ENCODE measurements at regions not wholly inside any gene's neighbourhood (a gene's known extent, or its start where the extent isn't known, plus 50 kb on each side); places are given as distances from the start of the nearest gene placed in this dataset.

DNA sequence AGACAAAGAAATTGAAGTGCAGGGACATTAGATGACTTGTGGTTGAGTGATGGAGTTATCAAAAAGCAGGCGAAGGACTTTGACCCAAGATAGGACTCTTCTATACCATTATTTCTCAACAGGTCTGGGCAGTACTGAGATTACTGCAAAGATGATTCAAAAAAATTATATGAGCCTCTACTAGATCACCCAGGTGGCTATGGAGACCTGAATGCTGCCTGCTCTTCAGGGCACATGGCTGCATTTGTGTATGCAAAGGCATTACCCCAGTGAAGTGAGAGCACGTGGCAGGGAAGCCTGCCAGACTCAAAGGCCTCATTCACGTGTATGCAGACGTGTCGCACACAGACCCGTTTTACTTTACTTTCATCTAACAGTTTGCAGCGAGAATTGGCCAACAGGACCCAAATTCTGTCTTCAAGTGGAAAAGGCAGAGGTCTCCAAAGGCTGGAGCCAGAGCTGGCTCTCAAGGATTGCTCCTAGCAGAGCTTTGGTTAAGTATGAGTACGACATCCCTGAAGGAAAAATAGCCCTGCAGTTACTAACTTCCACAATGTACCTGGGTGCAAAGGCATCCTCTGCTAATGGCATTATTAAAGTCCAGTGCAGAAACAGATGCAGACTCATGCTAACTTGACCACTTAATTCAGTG lies 113.8 kb upstream of the ARMC2 start:
- DNase-seq = no peak

DNA sequence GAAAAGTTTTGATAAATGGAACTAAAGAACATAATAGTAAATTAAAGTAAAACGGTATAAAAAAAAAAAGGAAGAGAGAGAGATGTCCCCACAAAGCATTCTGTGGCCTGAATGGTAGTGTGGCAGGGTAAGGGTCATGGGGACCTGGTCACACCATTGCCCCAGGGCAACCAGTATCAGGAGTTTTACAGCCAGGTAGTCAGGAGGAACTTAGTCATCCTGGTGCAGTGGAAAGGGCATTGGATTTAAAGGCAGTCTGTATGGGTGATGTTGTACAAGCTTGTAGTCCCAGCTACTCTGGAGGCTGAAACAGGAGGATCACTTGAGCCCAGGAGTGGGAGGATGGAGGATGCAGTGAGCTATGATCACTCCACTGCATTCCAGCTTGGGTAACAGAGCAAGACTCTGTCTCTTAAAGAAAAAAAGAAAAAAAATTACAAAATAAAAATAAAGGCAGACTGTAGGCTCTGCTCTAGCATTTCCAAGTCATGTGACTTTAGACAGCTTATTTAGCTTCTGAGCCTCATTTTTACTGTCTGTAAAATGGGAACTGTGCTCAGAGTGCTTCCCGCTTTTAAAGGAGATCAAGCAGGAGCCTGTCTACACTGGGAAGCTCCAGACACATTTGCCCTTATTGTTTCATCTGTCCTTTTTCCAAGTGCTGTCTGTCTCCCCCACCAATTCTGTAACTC lies 112.8 kb upstream of the ARMC2 start:
- DNase-seq = no peak

DNA sequence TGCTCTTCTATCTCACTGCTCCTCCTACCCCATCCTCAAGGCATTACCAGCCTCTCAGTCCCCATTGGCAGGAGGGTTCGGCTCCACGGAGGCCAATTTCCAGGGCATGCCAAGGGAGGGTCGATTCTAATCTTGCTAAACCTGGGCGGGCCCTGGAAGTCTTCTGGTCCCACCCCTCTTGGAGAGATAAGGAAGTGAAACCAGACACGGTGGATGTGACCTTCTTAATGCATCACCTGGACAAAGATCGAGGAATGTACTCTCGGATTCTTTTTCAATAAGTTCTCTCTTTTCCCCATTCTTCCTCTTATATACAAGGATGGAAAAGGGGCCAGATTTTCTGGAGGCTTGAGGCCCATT lies 112.2 kb upstream of the ARMC2 start:
- DNase-seq = no peak

DNA sequence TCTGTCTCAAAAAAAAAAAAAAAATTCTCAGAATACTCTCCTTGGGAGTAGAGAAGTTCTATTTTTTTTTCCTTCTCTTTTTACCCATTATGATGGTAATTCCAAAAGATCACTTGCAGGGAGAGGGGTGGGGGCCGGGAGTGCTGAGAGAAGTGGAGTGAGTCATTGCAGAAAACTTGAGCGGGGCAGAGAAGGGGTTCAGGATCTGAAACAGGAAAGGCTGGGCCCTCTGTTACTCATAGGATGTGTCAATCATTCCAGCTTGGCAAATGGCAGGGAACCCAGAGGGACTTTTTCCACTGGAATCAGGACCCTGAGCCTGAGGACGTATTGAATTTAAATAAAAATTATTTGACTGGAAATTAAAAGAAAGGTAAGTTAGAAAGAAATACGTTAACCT lies 111.4 kb upstream of the ARMC2 start:
- no peak for DNase-seq

DNA sequence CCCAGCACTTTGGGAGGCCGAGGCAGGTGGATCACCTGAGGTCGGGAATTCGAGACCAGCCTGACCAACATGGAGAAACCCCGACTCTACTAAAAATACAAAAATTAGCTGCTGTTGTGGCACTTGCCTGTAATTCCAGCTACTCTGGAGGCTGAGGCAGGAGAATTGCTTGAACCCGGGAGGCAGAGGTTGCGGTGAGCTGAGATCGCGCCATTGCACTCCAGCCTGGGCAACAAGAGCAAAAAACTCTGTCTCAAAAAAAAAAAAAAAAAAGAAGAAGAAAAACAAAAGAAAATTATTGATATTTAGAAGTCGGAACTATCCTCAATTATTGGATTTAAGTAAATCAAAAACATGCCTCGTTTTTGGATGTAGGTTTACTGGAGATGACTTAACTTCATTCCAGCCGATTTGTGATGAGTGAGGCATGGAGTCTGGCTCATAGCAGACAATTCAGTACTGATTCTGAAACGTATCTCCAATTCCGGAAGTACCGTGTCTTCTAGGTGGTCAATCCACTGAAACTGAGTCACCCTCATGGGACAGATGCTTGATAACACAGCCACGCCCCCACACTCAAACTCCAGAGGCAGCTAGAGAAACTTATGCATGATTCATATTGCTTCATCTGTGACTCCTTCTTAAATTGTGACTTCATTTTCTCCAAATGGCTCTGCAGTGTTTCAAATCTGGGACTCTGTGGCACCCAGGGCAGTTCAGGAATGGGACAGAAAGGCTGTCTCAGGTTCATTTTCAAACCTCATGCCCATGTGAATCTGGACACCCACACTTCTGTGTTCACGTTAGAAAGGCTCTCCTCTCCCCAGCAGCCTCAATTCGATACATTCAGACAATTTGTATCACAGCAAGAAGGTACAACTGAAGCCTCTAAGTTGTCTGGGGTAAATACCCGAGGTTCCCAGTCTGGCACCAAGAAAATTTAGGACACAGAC lies 110.4 kb upstream of the ARMC2 start:
- no peak for DNase-seq

DNA sequence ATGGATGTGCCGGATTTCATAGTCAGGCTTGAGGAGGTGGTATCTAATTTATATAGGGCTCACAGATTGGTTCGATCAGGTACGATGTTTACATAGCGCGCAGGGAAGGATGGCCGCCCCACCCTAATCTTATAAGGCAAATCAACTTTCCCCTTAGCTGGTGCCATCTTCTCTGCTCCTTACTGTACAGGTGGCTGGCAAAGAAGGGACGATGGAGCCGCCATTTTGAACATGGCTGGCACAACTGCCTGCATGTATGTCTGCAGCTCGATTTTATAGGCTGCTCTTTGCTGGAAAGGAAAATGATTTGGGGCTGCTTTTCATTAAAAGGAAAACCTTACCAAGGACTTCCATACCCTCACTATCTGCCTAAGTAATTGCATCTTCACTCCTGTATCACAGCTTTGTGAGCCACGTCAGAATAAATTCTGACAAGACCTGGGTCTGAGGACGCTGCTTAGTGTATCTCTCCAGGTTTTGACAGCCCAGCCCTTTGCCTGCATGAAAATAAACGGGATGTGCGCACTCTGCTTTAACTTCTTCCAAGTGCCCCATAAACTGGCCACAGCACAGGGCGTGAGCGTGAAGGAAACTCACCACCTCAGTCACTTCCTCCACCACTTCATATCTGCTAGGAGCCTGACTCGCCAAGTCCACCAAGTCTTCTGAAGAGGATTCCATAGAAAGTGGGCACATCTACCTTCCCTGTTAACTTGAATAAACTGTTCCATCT lies 109.4 kb upstream of the ARMC2 start:
- DNase-seq = no peak

DNA sequence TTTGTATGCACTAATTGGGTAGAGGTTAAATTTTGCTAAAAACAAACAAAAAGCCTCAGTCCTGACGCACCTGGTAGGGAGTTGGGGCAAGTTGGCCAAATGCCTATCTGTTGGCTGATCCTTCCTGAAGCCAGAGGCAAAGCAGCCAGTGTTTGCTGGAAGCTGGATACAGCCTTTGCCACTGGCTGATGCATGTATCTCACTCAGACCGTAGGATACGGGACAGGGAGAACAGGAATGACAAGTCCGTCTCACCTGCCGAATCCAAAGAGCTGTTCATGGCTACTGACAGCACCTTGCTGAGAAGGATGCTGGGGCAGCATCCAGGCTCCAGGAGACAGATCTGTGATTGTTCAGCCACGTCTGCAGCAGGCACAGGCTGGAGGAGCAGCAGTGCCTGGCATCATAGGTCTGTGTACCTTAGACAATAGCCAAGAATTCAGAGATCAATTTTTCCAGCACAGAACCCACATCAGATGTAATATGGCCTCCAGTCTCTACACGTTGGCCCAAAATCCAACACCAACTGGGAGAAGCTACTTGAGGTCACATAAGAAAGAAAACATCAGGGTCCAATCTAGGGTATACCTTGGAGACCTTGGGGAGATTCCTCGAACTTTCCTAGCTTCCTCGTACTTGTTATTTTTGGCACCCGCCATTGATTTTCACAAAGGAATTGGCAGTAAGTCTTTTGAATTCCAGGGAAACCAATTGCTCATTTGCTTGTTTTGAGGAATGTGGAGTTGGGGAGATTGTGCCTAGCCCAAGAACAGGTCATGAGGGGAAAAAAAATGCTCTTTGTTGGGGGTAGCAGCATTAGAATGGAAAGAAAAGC lies 108.5 kb upstream of the ARMC2 start:
- no peak for DNase-seq

DNA sequence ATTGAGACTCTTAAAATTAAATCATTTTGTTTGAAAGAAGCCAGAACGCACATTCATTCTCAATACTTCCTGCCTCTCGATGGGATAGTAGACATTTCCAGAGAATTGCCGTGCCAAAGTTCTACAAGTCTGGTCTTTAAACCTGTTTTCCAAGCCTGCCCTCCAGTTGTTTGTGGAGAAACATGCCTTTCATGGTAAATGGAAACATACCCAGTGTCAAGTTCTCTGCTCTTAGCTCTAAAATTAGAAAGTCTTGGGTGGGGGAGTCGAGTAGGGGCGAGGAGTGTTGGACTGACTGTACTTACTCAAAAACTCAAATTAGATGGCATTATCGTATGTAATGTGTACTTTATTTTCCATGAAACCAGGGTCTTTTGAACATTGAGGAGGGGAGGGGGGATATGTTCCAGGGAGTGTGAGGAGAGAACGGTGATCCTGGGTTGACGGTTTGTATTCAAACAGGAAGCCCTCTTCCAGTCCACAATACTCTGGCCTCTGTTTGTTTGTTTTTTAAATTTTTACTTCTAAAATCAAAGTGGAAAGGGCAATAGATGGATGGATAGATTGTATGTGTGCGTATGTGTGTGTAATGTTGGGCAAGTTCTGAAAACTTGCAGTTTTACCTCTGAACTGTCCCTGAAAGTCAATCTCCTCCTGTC lies 106.8 kb upstream of the ARMC2 start:
- no peak for DNase-seq

DNA sequence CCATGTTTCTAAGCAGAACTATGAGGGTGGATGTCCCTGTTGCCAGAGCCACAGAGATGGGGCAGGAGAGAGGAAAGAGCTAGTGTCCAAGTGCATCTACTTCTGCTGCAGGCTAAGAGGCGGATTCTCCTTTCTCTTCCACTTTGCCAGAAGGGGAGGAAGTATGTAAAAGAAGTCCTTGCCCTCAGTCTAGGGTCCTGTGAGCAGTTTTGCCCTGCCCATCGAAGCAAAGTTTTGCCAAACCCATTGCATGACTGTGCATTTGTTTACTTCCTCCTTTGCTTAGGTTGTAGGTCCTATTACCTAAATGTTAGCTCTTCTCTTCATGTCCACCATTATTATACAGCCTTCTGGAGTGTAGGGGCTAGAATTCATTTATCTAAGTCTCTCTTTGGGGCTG lies 106.2 kb upstream of the ARMC2 start:
- DNase-seq = no peak

DNA sequence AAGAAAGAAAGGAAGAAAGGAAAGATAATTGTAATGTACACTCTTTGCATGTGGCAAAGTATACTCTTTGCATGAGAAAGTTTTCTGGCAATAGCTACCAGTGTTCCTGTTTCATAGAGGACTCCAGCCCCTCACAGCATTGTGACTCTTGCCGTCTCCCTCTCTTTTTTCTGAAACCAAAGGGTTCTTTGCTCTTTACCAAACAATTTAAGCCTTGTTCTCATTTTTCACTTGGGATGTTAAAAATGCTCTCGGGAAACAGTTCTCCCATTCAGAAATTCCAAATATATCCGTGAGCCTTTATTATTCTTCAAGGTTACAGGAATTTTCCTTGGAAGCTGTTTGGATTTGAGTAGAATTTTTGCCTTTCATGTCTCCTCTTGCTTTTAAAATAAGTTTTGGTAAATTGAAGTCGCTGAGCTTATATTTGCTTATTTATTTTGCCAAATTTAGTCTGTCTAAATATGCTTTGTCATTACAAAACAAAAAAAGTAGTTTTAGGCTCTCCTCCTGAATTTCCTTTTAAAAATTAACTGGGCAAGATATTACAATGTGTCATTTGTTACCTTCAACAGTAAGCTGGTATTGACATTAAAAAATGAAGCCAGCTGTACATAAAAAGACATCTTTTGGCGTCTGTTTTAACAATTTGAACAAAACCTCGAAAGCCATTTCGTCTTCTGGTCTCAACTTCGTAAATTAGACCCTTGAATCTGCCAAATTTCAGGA lies 103.8 kb upstream of the ARMC2 start:
- no peak for DNase-seq

DNA sequence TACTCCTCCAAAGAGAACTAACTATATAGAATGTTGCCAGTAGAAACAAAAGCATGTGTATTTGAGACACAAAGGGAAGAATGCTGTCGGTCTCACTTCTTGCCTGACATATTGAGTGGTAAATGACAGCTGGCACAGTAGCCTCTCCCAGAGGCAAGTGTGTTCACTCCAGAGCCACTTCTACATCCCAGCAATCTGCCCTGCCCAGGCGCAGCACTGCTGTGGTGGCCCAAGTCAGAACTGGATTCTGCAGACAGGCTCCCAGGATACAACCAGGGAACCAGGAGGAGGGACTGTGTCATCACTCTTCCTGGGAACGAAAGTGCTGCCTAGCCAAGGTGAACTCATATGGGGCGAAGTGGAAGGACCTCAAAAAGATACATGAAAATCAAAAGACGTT lies 103.2 kb upstream of the ARMC2 start:
- DNase-seq = peak; percentile 49

DNA sequence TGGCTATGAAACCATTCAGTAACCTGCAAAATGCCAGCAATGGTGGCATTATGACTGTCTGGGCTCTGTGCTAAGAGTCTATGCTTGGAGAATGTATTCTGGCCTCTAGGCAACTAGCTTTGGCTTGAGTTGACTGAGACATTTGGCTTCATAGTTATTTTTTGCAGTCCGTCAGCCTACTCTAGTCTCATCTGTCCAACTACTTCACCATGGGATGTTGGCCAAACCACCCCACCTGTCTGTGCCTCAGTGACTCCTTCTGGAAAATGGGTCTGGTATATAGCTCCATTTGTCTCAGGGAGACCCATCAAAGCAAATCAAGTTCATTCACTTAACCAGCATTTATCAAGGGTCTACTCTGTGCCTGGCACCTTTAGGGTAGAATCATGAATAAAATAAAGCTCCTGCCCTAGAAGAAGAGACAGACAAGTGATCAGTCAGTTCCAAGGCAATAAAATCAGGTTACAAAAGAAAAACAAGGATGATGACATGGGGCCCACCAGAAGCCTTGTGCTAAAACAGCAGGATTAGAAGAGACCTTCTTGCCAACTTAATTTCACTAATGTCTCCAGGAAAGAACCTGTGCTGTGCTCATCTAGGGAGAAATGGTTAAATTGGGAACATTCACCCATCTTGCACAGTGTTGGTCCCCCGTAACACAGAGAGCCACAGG lies 102.4 kb upstream of the ARMC2 start:
- no peak for DNase-seq

DNA sequence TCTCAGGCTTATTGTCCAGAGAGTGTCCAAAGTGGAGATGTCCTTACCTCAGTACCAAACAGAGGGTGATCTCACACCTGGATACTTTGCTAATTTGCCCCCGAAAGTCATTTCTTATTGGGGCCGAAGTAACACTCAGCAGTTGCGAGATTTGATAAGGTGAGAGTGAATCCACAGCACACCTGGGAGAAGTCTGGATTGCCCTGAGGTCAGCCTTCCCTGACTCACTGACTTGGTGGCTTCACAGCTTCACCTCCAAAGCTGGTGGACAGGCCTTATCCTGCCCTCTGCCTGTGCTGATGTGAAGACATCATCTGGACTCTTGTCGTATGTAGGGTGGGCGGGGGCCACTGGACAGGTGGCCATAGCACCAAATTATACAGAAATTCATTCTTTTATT lies 101.9 kb upstream of the ARMC2 start:
- DNase-seq = no peak

DNA sequence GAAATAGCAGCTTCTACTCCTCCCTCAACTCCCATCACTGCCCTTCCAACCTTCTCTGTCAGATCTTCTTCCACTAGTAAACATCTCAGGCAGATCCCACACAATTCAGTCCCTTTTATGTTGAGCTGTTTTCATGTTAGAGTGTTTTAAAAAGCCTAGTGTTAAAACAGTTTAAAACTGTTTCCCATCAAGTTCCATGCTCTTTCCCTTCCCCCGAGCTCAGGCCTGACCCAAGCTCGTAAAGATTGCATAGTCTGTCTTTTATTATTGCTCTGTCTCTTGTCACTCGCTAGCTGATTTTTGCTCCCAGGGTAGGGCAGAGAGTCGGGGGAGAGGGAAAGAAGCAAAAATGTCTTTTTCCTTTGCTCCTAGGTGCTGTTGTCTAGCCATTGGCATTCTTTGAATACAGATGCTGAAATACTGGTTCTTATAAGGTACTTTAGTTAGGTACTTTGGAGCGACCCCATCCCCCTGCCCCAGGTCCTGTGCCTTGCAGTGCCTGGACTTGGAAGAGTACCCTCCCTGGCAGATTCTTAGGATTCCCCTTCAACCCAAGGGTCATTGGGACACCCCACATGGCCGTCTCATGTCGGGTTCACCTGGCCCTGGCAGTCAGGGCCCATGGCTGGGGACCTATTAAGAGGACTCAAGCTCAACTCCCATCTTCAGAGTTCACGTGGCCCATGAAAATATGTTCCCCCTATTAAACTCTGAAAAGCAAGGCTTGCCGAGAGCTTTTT lies 101.2 kb upstream of the ARMC2 start:
- no peak for DNase-seq

DNA sequence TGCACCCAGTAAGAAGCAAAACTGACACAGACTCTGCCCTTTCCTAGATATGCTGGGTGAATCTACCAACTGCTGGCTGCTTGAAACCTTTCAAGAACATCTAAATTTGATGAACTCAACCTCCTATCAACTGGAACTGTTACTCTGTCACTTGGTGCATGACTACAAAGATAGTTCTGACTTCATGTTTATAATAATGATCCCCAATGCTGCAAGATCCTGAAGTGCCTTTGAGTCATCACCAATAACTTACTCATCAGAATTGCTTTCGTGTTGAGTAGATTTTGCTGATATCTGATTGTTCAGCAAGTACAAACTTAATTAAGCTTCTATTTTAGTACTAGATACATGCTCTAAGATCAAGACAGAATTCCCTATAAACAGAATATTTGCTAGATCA lies 100.2 kb upstream of the ARMC2 start:
- DNase-seq = no peak

DNA sequence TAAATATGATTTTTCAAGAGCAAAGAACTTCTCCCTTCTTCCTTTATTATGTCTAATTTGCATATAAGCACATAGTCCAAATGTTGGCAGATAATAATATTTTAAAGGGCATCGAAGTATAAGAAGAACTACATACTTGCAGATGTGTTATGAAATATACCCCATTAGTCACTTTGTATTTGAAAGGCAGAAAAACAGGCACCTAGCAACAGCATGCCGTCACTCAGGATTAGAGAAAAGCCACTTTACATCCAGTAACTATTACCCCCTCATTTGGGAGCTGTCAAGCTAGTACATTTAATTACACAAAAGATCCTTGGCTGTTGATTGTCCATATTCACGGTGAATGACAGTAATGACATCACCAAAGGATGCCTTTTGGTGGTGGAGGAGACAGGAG lies 99.3 kb upstream of the ARMC2 start:
- DNase-seq = no peak

DNA sequence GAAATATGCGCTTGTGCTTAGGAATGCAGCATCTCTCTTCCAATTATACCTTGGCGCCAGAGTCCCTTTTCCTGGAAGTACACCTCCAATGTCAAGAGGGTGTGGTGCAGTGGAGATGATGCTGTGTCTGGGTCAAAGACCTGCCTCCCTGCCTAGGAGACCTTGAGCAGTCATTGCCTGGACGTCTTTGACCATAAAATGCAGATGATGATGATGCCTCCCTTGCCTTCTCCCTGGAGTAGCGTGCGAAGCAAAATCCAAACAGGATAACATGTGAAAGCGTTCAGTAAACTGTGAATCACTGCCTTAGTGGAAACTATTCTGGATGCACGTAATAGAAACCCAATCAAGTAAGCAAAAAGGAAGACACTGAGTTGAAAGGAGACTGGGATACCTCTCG lies 97.4 kb upstream of the ARMC2 start:
- DNase-seq = no peak

DNA sequence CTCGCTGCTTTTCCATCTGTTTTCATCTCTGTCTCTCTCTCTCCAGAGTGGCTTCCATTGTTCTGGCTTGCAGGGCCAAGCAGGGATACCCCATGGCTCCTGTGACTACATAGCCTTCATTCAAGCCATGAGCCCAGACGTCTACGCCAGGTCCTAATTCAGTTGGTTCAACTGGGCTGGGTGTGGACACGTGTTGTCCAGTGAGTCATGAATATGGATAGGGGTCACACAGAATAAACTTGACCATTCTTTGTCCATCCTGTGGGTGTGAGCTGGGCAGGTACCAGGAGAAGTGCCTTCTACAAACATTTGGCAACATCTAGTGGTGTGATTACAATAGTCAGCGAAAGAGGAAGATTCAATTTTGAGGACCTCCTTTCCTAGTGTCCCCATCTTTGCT lies 96.9 kb upstream of the ARMC2 start:
- DNase-seq = no peak

DNA sequence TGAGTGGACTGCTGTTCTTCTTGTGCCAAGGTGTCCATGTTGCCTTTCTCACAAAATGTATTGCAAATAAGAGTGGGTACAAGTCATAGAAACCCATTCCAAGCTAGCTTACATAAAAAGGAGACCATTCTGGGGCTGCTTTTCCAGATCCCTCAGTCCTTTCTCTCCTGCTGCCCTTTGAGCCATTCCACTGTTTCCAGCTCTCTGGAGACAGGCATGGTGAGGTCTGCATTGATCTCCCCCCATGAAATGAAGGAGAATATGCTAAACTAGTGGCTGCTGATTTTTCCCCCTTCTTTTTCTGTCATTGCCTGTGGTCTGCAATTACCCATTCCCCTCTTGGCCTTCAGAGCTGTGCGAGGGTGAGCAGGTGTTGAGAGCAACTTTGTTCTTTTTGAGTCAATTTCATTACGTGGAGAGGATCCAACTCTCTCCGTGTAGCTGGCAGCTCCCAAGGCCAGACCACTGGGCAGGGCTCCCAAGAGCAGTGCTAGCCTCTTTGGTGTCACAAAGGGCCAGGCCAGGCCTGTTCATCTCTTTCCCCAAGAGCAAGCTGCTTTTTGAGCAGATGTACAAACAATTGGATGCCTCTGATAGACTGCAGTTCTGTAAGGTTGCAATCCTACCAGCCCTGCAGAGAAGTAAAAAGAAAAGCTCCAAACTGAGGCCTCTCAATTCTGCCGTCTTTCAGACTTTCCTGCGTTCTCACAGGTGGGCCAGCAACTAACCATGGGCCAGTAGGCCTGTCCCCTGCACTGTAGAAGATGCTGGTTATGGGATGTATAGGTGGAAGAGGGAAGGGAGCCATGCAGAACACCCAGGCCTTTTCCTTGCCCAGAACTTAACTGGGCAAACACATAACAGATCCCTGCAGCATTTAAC lies 96.1 kb upstream of the ARMC2 start:
- no peak for DNase-seq

Data from NCI-H1694 (cell line).